GM19468 (cell line): ENCODE measurements at regions not wholly inside any gene's neighbourhood (a gene's known extent, or its start where the extent isn't known, plus 50 kb on each side); places are given as distances from the start of the nearest gene placed in this dataset.
A peak's percentile ranks its signal among the peaks of the same experiment; 100 is the strongest.

Source experiments
- ATAC-seq: cut with Tn5 transposase; IDR thresholded peaks from one replicate; pipeline ENCODE4 v1.9.1; 2021; ENCODE audit warnings: mild to moderate bottlenecking, moderate library complexity, moderate number of reproducible peaks; ENCODE audit not compliant: unreplicated experiment; ENCODE audit errors: extremely low read depth

DNA sequence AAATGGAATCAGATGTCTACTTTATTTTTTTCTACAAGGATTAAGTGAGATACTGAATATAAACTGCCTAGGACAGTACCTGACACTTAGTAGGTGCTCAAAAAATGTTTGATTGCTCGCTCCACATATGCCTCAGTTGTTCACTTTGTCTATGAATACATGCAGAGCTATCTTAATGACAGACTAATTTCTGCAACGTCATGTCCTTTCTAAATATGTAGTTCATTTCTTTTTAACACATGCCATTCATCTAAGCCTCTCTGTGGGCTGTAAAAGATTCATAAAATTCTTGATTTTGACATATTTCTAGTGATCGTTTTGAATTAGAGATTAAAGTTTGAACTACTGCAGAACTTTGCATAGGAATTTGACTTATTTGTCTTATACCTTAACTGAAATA lies 176.3 kb upstream of the STXBP6 start:
- ATAC-seq, result no peak

DNA sequence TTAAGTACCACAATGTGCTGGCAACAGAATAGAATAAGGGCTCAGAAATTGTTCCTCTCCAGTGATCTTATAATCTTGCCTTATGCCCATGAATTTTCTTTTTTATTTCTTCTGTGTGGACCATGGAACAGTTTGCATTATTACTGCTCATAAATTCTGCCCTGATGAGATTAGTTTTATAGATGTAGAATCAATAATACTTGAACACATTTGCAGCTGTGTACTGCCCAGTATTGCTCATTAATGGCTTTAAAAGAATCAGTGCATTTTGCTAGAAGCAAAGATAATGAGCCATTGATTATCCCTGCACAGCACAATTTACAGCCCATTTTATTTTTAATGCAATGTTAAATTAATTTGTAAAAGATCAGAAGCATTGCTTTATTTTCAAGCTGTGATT lies 172.3 kb upstream of the STXBP6 start:
- ATAC-seq, result no peak

DNA sequence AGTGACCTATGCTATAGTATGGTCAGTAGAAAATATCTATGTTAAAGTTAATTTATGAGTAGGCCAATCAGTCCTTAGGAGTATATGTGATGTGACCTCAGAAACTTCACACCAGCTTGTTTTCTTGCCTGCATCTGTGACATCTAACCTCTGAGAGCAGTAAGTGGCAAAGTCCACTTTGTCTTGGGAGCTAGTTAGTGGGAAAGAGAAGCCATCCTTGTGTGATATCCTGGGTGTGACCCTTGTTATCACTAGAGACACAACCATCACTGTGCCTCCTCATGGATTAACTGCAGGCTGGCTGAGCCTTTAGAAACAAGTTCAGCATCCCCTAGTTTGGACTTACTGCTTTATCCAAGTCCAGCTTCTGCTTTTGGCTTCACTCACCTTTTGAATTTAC lies 170.6 kb upstream of the STXBP6 start:
- no peak for ATAC-seq

DNA sequence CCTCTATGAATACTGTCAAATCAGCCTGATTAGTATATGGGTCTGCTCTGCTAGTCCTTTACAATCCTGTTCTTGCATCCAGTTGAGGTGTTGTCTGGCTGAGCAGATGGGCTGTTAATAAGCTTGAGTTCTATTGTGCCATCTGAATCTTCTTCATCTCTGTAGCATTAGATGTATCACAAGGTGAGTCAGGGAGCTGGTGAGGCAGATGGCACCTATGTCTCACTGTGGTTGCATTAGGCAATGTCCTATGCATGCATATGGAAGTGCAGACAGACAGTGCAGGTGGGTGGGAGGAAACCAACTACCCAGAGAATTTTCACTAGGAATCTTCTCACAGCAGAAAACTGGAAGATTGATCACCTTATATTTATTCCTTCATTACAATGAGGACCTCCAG lies 165.7 kb upstream of the STXBP6 start:
- no peak for ATAC-seq

DNA sequence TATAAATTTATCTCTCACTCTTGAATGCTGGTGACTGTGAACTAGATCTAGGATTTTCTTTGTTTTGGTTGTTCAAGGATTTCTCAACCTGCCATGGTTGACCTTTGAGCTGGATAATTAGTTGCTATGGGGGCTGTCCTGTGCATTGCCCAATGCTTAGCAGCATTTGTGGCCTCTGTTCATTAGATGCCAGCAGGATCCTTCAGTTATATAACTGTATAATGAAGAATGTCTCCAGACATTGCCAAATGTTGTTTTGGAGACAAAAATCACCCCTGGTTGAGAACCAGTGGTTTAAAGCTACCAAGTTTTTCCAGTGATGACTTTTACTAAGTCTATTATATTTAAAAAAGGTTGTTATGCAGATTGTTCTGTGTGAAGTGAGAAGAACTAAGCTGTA lies 147.9 kb upstream of the STXBP6 start:
- ATAC-seq, result no peak

DNA sequence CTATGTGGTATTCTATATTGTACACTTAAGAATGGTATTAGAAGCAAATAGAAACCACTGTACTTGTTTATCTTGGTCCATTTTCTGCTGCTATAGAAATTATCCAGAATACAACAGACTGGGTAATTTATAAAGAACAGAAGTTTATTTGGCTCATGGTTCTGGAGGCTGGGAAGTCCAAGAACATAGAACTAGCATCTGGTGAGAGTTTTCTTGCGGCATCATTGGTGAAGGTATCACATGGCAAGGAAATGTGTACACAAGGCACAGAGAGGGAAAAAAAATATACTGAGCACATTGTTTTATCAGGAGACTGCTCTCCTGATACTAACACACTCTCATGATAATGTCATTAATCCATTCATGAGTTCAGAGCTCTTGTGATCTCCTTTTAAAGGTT lies 130.3 kb upstream of the STXBP6 start:
- no peak for ATAC-seq

DNA sequence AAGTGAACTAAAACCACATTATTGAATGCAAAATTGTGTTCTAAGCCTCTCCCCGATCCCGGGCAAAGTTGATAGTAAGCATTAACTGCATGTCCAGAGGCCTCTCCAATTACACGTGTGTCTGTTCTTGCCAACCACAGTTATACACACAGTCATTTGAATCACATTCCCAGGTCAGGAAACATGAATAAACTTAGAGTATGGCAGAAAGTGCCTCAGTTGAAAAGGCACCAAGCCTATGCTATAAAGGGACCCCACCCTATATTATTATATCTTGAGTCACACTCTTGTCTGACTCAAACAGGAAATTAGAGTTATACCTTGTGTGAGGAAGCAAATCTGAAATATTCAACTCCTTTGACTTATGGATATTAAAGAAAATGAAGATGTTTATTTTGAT lies 128.3 kb upstream of the STXBP6 start:
- no peak for ATAC-seq

DNA sequence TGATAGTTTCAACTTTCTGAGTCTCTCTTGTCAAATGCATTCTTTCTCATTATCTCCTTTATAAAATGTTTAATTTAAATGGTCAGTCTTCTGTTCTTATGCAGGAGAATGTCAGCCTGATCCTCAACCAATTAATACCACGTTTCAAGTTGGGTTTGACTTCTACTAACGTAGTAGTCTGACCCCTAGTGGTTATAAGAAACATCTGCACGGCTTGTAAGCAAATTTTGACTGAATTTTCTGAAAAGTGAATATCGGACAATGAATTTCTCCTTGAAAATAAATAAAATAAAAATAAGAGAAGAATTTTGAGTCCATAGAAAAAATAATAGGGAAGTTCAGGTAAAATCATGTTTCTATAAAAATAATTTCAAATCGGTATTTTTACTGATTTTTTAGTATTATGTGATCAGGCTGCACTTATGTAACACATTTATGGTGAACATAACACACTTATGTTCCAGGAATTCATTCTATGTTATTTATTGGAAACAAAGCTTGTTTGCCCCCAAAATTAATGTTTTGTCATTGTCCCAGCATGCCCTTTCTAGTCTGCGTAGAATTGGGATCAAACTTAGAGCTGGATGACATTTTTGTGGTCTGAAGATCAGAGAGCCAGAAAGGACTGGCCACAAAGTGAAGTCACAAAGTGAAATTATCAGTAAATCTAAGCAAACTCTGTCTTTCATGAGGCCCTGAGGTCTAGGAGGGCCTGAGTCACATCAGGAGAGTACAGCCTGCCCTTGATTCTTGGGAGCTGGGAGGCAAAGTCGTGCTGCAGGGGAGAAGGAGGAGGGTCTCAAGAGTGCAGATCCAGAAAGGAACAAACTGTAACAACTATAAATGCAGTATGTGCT lies 101.2 kb upstream of the STXBP6 start:
- no peak for ATAC-seq

DNA sequence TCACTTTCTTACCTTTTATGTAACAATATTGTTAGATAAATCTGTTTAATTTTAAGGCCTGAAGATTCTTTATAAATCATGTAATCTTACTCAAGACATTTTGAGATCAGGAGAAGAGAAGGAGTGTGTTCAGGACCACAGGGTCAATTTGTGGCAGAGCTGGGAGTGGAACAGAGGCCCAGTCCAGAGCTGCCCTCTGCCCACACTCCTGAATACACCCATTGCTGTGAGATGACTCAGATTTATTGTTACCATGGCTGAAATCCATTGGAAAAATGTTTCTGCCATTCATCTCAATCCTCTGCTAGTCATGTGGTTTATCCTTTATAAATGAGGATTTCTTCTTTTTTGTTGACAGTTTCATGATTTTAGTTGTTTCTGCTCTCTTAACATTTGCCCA lies 100.5 kb upstream of the STXBP6 start:
- no peak for ATAC-seq

DNA sequence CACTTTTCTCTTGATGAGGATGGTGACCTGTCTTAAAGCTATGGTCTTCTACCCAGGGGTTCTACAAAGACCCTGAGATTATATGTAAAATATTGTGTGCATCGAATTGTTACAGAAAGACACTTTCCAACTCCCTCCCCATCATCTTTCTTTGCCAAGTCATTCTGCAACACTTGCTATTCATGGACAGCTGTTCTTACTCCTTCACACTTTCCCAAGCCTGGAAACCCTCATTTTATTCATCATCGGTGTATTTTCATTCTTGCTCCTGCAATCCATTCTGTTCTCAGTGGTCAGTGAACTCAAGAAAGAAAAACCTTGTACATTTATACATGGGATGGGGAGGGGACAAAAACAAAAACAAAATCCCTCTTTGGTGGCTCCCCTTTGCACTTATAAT lies 90.5 kb upstream of the STXBP6 start:
- no peak for ATAC-seq

DNA sequence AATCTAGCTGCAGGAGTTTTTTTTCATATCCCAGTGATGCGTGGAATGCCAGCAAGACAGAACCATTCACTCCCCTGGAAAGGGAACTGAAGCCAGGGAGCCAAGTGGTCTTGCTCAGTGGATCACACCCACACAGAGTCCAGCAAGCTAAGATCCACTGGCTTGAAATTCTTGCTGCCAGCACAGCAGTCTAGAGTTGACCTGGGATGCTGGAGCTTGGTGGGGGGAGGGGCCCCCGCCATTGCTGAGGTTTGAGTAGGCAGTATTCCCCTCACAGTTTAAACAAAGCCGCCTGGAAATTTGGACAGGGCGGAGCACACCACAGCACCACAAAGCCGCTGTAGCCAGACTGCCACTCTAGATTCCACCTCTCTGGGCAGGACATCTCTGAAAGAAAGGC lies 86.9 kb upstream of the STXBP6 start:
- no peak for ATAC-seq

DNA sequence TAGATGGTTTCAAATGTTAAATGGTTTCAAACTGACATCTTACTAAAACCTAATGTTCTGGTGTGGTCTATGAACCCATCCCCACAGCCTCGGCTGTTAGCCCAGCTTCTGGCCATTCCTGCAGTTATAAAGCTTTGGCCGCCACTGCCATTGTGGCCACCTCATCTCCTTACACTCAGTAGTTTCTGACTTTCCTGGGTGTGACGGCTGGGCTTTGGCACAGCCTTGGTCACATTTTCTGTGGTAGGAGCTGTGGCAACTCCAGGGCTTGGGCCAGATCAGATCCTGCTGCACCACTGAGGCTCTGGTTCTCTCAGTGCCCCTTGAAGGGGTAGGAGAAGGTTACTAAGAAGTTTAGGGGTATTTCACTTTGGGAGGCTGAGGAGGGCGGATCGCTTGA lies 84.2 kb upstream of the STXBP6 start:
- ATAC-seq, result no peak

DNA sequence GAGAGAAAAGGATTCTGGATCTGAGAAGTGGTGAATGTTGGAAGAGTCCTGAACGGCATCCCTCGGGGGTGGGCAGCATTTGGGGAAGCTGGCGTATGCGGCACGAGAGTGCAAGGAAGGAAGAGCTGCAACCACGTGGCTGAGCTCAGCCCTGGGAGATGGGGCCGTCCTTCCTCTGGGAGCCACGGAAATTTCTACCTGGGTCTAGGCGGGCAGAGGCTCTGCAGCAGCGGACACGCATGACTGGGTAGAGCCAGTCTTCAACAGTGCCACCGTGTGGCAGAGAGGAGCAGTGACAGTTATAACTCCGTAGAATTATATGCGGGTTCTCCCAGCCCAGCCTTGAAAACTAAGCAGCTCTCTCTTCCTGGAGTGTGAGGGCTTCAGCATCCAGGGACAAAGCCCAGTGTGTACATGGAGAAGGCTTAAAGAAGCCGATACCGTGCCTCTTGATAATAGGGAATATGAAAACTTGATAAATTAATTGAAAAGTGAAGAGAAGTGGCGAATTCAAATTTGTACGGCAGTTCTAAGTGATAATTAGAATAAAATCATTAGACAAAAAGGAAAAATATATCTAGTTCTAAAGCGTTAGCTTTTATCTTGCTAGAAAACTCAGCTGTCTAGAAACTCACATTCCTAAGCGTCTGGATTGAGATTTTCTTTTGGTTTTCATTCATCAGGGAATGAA lies 82.9 kb upstream of the STXBP6 start:
- ATAC-seq, result peak; percentile 74

DNA sequence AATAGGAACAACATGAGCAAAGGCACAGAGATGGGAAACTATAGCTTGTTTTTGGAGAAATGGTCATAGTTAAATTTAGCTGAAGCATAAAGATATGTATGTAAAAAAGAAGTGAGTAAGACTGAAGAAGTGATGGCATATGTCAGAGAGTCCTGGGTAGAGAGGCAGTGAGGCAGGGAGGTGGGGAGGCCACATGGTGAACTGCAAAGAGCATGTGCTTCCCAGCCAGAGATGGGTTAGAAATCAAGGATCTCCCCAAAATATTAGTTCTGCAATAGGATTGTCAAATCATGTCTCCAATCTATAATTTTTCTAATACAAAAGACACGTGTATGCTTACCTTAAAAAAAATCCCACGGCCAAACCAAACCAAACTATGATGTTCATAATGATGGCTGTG lies 82.1 kb upstream of the STXBP6 start:
- no peak for ATAC-seq

DNA sequence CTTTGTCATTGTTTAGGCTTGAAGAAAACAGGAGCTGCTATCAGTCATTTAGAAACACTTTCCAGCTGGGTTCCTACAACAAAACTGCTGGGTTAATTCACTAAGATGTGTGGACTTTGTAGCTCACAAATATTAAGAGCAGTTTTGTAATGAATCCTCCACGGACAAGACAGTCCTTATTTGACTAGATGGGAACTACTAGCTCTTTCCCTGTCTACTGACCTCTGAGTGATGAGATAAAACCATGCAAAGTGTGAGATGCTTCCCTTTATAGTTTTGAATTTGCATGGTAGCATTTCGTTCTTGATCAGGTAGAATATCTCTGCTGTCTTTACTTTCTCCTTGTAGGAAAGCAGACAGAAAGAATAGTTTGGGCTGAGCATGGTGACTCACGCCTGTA lies 72.9 kb upstream of the STXBP6 start:
- ATAC-seq, result no peak

DNA sequence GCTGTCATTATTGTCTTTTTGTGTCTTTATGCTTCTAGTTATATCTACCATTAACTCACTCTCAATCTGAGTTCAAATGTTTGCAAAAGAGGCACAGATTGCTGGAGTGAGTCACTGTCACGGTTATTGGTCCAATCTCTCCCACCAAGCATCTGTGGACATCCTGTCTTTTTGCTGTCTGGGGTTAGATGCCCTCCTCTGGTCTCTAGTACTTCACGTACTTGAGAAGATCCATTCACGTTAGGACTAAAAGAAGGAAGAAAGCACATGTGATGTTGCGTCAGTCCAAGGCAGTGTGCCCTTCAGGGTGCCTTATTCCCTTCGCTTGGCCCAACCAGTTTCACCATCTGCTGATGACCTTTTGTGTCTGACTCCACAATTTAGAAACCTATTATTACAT lies 72.3 kb upstream of the STXBP6 start:
- no peak for ATAC-seq

DNA sequence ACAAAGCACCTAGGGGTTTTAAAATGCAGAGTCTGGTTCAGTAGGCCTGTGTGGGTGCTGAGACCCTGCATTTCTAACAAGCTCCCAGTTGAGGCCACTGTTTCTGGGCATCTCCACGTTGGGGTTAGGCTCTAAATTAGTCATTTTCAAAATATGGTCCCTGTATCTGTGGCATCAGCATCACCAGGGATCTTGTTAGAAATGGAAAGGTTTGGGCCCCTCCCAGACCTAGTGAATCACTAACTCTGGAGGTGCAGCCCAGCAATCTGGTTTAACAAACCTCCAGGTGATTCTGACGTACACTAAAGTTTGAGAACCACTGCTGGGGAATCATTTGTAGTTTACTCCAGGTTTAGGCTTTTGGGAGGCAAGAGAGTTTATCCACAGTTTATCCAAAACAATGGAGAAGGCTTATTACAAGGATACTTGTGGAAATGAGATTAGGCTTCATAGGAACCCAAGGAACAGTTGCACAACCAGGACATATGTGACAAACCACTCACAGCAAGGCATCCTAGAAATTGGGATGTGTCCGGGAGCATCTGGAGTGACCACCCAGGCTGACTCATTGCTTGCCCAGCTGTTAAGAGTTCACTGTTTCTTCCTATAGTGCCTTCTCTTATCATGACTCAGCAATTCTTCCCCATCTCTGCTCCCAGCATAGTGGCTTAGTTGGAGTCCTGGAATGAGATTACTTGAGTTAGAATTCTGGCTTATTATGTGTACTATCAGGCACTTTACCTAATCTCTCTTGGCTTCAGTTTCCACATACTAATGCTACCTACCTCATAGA lies 71.6 kb upstream of the STXBP6 start:
- no peak for ATAC-seq

DNA sequence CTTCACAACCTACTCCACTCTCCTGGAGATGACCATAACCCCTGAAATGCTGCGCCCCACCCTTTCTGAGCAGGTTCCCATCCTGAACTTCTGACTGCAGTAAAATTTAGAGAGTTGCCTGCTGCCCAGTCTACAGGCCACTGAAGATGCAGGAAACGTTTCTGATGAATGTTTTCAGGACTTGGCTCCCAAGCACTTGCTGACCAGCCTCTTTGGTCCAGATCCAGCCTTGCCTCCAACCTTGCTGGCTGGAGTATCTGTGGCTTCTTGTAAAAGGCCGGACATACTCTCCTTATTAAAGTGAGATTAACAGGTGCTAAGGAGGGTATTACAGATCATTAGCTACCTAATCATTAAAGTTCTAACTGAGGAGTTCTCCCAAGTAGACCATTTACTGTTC lies 70.3 kb upstream of the STXBP6 start:
- no peak for ATAC-seq

DNA sequence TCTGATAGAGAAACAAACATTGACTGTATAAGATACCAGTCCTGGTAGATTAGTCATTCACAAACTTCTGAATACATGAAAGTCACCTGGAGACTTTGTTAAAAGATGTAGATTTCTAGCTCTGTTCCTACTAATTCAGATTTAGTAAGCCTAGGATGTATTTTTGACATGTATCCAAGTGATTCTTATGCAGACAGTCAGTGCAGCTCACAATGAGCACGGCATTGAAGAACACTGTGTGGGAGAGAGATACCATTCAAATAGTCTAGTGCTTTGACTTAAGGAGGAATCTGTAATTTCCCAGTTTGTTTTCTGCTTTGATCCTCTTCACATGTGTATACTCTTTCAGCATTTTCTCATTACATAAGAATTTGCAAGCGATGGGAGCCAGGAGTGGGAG lies 68.7 kb upstream of the STXBP6 start:
- no peak for ATAC-seq

DNA sequence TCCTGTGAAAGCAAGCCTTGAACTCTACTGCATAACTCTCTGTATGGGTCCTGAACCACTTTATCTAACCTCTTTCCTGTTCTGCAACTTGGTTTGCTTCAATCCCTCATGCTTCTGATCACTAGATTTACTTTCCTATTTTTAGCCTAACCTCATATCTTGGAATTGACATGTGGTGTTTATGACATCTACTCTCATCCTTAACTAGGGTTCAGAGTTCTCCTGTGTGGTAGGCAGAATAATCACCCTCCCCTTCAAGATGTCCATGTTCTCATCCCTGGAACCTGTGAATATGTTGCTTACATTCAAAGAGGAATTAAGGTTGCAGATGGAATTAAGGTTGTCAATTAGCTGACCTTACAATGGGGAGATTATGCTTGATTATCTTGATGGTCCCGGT lies 67.4 kb upstream of the STXBP6 start:
- ATAC-seq, result no peak

DNA sequence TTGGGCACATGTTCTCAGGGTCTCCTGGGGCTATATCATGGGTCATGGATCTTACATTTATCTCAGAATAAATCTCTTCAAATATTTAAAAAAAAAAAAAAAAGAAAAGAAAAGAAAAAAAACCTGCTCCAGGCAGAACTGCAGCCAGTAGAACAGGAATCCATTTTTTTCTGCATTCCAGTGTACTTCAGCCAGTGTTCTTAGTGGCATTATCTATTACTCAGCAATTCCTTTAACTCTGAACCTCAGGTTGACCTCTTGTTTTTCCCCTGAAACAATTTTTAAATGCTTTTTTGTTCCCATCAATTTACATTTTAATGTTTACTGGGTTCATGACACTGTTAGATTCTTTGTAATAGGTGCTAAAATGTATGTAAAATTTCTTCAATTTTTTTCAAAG lies 66.7 kb upstream of the STXBP6 start:
- ATAC-seq, result no peak
